ENCODE measurements at regions not wholly inside any gene's neighbourhood (a gene's known extent, or its start where the extent isn't known, plus 50 kb on each side); places are given as distances from the start of the nearest gene placed in this dataset.

GRCh38 chr13:86080340-86080995 is 281.2 kb upstream of the SLITRK6 start:
- FAIRE-seq (no peak), DNase-seq (ENCODE audit: insufficient read length, low spot score) (no peak)
- no peak for TF ChIP-seq TAF1 (IDR thresholded peaks at IDR 0.05; ENCODE audit: low read depth, low read length)

GRCh38 chr13:86066611-86067365 is 267.6 kb upstream of the SLITRK6 start:
- no peak for FAIRE-seq
- no peak for DNase-seq (ENCODE audit: insufficient read length, low spot score)
- TF ChIP-seq PAX5 (IDR thresholded peaks at IDR 0.05; ENCODE audit: insufficient read depth, low read length, severe bottlenecking) (no peak), SPI1 (IDR thresholded peaks at IDR 0.05; ENCODE audit: low read depth, low read length) (no peak), POLR2A (IDR thresholded peaks at IDR 0.05; ENCODE audit: low read depth, low read length) (no peak), TAF1 (IDR thresholded peaks at IDR 0.05; ENCODE audit: low read depth, low read length) (no peak), POLR2AphosphoS5 (IDR thresholded peaks at IDR 0.05; ENCODE audit: low read depth, low read length) (no peak), POU2F2 (IDR thresholded peaks at IDR 0.05; ENCODE audit: low read depth, low read length) (no peak)

DNA sequence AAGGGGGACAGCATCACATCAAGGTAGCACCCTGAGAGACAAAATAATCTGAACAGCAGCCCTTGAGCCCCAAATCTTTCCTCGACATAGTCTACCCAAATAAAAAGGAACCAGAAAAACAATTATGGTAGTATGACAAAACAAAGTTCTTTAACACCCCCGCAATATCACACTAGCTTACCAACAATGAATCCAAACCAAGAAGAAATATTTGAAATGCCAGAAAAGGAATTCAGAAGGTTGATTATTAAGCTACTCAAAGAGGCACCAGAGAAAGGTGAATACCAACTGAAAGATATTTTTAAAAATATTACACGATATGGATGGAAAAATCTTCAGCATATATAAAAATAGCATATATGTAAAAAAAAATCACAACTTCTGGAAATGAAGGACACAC is 252.9 kb upstream of the SLITRK6 start:
- TF ChIP-seq PAX5 (IDR thresholded peaks at IDR 0.05; ENCODE audit: insufficient read depth, low read length, severe bottlenecking) (no peak), POU2F2 (IDR thresholded peaks at IDR 0.05; ENCODE audit: low read depth, low read length) (no peak), TAF1 (IDR thresholded peaks at IDR 0.05; ENCODE audit: low read depth, low read length) (no peak)
- DNase-seq (ENCODE audit: insufficient read length, low spot score) (no peak), FAIRE-seq (no peak)

- TF ChIP-seq SPI1 (IDR thresholded peaks at IDR 0.05; ENCODE audit: low read depth, low read length) = no peak
- TF ChIP-seq POLR2AphosphoS5 (IDR thresholded peaks at IDR 0.05; ENCODE audit: low read depth, low read length) = no peak
- TF ChIP-seq TAF1 (IDR thresholded peaks at IDR 0.05; ENCODE audit: low read depth, low read length) = no peak
- FAIRE-seq (no peak), DNase-seq (ENCODE audit: insufficient read length, low spot score) (no peak)
Observed at GRCh38 chr13:86051134-86052103, 252.2 kb upstream of the SLITRK6 start.

DNA sequence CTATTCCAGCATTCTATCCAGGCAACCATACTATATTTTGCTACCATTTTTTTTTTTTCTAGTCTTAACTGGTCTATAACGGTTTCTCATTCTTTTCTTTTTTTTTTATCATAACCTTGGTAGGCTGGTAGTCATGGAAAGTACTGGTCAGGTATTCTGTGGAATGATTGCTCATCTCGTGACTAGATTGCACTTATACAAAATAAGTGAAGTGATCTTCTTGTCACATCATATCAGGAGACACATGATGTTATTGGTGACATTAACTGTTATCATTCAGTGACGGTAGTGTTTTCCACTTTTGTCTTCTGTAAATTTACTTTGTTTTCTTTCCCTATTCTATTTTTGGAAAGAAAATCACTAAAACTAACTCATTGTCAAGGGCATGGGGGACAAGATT is 239.3 kb upstream of the SLITRK6 start:
- FAIRE-seq = no peak
- DNase-seq (ENCODE audit: insufficient read length, low spot score) = no peak
- TF ChIP-seq POLR2AphosphoS5 (IDR thresholded peaks at IDR 0.05; ENCODE audit: low read depth, low read length) (no peak), SPI1 (IDR thresholded peaks at IDR 0.05; ENCODE audit: low read depth, low read length) (no peak), POU2F2 (IDR thresholded peaks at IDR 0.05; ENCODE audit: low read depth, low read length) (no peak), POLR2A (IDR thresholded peaks at IDR 0.05; ENCODE audit: low read depth, low read length) (no peak), TAF1 (IDR thresholded peaks at IDR 0.05; ENCODE audit: low read depth, low read length) (no peak), PAX5 (IDR thresholded peaks at IDR 0.05; ENCODE audit: insufficient read depth, low read length, severe bottlenecking) (no peak)

DNA sequence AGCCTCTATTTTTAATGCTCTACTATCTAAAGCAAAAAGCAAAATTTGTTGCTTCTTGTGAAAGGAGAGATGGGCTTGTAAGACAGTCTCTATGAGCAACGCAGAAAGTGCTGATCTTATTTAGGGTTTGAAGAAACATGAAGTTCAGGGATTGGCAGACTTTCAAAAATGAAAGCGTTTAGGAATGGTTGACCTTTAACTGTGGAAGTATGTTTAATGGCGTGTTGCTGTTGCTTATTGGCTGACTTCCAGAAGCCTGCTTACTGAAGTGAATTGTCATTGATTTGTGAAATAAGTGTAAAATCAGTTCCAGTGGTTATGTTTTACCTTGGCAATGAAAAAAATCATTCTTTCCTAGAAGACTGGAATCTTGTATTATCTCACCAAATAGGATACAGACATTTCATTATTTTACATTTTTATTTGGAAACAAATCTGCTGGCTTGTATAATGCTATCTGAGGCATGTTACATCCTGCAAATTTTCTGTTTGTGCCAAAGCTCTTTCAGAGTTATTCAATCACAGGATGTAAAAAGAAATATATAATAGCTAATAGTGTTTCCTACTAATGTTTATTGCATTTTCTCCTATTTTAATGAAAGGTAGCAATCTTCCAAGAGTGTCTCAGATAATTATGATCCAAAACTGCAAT is 221.3 kb upstream of the SLITRK6 start:
- FAIRE-seq = no peak
- no peak for DNase-seq (ENCODE audit: insufficient read length, low spot score)
- TF ChIP-seq TAF1 (IDR thresholded peaks at IDR 0.05; ENCODE audit: low read depth, low read length) = no peak
- no peak for TF ChIP-seq PAX5 (IDR thresholded peaks at IDR 0.05; ENCODE audit: insufficient read depth, low read length, severe bottlenecking)
- TF ChIP-seq SPI1 (IDR thresholded peaks at IDR 0.05; ENCODE audit: low read depth, low read length) = no peak
- TF ChIP-seq POLR2AphosphoS5 (IDR thresholded peaks at IDR 0.05; ENCODE audit: low read depth, low read length) = no peak
- TF ChIP-seq POU2F2 (IDR thresholded peaks at IDR 0.05; ENCODE audit: low read depth, low read length) = no peak
- no peak for TF ChIP-seq POLR2A (IDR thresholded peaks at IDR 0.05; ENCODE audit: low read depth, low read length)

DNA sequence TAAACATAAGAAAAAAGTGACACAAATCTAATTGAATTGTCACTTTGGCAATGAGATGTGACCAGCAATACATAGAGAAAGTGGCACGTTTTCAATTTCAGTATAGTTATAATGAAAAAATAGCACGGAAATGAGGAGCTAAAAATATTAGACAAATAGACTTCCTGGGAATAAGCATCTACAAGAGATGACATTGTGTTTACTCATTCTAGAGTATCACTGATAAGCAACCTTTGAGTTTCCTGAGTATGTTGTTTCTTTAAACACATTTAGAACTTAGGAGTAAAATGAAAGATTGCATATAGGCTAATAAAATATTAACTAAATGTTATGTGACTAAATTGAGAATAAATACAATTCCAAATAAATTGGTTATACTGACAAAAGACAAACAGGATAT is 207.1 kb upstream of the SLITRK6 start:
- DNase-seq (ENCODE audit: insufficient read length, low spot score) (no peak), FAIRE-seq (no peak)
- TF ChIP-seq POLR2A (IDR thresholded peaks at IDR 0.05; ENCODE audit: low read depth, low read length) (no peak), POLR2AphosphoS5 (IDR thresholded peaks at IDR 0.05; ENCODE audit: low read depth, low read length) (no peak), TAF1 (IDR thresholded peaks at IDR 0.05; ENCODE audit: low read depth, low read length) (no peak), SPI1 (IDR thresholded peaks at IDR 0.05; ENCODE audit: low read depth, low read length) (no peak), POU2F2 (IDR thresholded peaks at IDR 0.05; ENCODE audit: low read depth, low read length) (no peak)

DNA sequence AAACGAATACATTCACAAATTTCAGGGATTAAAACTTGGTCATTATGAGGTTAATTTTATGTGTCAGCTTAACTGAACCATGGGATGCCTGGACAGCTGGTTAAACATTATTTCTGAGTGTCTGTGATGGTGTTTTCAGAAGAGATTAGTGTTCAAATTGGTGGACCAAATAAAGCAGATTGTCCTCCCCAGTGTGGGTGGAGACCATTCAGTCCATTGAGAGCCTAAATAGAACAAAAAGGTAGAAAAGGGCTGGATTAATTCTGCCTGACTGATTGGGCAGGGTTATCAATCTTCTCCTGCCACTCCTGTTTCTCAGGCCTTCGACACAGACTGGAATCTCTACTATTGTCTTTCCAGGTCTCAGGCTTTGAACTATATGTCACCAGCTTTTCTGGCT is 203.8 kb upstream of the SLITRK6 start:
- FAIRE-seq = no peak
- DNase-seq (ENCODE audit: insufficient read length, low spot score) = no peak
- TF ChIP-seq POLR2AphosphoS5 (IDR thresholded peaks at IDR 0.05; ENCODE audit: low read depth, low read length) (no peak), SPI1 (IDR thresholded peaks at IDR 0.05; ENCODE audit: low read depth, low read length) (no peak), TAF1 (IDR thresholded peaks at IDR 0.05; ENCODE audit: low read depth, low read length) (no peak), PAX5 (IDR thresholded peaks at IDR 0.05; ENCODE audit: insufficient read depth, low read length, severe bottlenecking) (no peak), POLR2A (IDR thresholded peaks at IDR 0.05; ENCODE audit: low read depth, low read length) (no peak), POU2F2 (IDR thresholded peaks at IDR 0.05; ENCODE audit: low read depth, low read length) (no peak)

GRCh38 chr13:86000546-86000945 is 201.3 kb upstream of the SLITRK6 start:
- TF ChIP-seq PAX5 (IDR thresholded peaks at IDR 0.05; ENCODE audit: insufficient read depth, low read length, severe bottlenecking) (no peak), POU2F2 (IDR thresholded peaks at IDR 0.05; ENCODE audit: low read depth, low read length) (no peak), TAF1 (IDR thresholded peaks at IDR 0.05; ENCODE audit: low read depth, low read length) (no peak), POLR2A (IDR thresholded peaks at IDR 0.05; ENCODE audit: low read depth, low read length) (no peak), POLR2AphosphoS5 (IDR thresholded peaks at IDR 0.05; ENCODE audit: low read depth, low read length) (no peak)
- FAIRE-seq (no peak), DNase-seq (ENCODE audit: insufficient read length, low spot score) (no peak)

Measured in GM12891 (cell line).